DMS153 treated with DMSO at 0.1 percent for 48 hours (cell line): ENCODE measurements at regions not wholly inside any gene's neighbourhood (a gene's known extent, or its start where the extent isn't known, plus 50 kb on each side); places are given as distances from the start of the nearest gene placed in this dataset.
"Not testable (repeated sequence)": the region's sequence is repeated elsewhere in the genome, so short reads cannot be mapped to it uniquely, and the experiment has no call there.

Experiments
- DNase-seq: peaks from one replicate; lab custom pipeline; 2025; ENCODE audit not compliant: unreplicated experiment; lab: John Stamatoyannopoulos, UW

DNA sequence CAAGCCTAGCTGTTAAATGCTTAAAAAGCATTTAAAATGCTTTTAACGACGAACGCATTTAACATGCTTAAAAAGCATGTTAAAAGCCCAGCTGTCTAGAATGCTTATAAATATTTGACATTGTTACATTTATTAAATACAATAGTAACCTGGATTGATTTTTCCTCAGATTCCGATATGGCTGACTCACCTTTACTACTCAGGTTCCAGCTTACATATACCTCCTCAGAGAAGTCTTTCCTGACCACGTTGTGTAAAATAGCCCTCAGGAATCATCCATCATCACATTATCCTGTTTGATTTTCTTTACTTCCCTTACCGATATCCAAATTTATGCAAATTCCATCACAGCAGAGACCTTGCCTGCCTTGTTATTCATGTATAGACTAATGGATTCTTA, 51.4 kb downstream of the SLC41A2 start:
- no peak for DNase-seq

DNA sequence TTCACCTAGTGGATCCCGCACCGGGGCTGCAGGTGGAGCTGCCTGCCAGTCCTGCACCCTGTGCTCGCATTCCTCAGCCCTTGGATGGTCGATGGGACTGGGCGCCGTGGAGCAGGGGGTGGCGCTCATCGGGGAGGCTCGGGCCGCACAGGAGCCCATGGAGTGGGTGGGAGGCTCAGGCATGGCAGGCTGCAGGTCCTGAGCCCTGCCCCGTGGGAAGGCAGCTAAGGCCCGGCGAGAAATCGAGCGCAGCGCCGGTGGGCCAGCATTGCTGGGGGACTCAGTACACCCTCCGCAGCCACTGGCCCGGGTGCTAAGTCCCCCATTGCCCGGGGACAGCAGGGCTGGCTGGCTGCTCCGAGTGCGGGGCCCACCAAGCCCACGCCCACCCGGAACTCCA, 52.6 kb downstream of the SLC41A2 start:
- not testable (repeated sequence) for DNase-seq

DNA sequence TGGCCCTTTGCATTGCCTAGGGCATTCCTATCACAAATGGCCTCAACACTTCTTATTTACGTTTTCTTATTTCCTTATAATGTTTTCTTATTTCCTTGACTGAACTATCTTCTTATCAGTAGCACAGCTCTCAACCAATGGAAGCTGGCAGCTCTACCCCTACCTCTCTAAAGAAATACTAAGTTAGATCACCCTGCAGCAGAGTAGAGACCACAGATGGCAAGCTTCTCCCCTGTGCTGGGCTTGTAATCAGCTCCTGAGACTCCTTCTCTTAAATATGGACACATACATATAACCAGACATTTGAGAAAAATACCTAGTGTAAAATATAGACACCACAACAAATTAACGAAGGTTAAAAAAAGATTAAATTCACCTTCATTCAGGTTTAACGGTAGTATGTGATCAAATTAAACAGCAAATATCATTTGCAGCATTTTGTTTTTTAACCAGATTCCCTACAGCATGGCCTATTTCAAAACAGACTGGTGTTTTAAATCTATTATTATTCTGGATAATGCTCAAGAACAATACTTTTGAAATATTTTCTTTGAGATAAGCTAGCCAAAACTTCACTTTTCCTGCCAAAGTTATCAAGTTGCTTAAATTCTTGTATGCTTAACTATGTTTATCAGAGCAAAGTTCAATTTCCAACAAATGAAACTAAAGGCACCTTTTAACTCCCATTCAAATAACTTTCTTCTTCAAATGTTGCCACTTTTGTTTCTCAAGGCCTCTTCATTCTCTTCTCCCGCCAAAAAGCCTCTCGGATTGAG, 54.3 kb downstream of the SLC41A2 start:
- no peak for DNase-seq

DNA sequence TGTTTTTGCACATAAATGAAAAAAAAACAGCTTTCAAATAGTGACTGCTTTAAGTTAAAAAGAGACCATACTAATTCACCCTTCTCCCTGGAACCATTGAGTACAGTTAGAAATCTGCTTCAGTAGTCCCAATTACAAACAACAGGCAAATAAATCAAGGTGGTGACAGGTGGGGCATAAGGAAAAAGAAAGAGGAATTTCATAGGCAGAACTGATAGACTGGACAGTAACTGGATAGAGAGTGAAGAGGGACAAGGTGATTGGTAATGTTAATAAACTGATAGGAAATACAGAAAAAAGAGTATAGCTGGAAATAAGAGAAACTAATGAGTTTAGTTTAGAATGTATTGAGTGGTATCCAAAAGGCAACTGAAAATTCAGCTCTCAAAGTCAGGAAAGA, 56.0 kb downstream of the SLC41A2 start:
- DNase-seq, result no peak

DNA sequence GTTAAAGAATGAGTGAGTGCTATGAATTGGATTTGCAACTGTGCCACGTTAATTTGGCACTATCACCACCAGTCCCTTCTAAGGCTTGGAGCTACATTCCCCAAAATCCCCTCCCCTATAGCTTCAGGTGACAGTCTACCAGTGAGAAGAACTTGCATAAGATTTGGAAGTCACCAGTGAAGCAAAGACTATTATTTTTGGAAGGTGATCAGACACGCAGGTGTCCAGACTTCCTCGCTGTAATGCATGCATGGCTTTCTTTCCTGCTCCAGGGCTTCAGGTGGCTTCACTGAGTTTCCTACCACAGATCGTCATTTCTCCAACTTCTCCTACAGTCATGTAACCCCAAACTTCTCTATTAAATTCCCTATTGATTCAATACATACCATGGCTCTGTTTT, 61.4 kb downstream of the SLC41A2 start:
- no peak for DNase-seq

DNA sequence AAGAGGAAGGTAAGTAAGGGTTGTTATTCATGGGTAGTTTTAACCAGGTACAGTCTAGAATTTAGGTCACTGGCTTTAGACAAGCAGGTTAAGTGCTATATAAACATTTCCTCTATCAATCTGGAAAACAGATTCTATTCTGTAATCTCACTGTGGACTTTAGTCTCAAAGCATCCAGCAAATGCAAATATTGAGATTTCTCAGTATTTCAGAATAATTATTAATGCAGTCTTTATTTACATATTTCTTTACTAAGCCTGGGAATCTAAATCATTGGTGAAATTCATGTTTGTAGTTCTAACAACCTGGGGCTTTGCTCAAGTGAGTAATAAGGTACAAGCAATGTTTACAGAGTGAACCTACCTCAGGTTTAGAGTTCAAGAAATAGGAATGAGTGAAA, 61.9 kb downstream of the SLC41A2 start:
- DNase-seq, result peak; percentile 4

DNA sequence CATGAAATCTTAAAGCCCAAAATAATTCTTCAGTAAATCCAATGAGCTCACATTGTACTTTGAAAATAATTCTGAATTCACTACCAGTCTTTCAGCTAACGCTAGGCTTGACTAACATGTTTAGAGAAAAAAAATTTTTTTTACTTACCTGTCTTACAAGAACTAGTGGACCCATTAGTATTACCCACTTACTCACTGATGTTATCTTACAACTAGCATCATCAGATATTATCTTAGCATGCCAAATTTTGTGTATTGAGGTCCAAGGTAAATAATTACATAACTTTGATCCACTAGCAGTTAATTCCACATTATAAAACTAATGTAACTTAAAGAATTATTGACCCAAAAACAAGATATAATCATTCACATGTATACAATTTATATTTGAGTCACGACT, 62.7 kb downstream of the SLC41A2 start:
- no peak for DNase-seq

DNA sequence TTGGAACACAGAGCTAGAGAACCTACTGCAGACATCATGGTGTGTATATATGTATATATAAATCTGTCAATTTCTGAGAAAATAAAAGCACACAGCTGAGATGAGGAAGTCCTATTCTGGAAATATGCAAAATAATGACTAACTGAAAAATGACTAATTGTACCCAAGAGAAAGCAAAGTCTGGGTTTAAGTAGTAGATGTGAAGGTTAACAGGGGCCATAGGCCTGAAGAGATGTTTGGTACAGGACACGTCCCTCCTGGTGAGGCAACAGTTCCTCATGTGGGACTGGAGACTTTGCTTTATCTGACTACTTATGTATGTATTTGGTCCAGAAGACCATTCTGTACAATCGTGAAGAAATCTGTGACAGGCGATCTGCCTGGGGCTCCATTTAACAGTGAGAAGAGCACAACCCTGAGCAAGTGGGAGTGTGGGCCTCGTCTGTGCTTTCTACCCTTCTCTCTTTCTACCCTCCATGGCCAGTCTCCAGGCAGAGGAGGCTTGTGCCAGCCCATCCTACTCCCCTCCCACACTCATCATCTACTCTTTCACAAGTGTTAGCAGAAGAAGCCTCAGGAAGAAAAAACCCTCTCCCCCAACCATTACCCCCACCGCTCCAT, 67.5 kb downstream of the SLC41A2 start:
- DNase-seq, result no peak

DNA sequence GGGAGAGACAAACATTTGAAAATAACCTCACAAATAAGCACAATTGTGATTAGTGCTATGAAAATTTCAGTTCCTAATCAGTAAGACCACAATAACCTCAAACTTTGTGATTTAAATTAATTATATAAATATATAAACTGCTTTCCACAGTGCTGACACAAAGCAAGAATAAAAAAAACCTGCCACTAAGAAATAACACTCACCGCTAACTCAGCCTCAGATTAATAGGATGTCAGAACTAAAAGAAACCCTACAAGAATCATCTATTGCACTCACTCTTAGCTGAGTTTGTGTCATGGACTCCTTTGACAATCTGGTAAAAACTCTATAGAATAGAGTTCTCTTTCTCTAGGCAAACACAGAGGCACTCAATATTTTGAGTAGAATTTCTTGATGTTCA, 68.4 kb downstream of the SLC41A2 start:
- no peak for DNase-seq

DNA sequence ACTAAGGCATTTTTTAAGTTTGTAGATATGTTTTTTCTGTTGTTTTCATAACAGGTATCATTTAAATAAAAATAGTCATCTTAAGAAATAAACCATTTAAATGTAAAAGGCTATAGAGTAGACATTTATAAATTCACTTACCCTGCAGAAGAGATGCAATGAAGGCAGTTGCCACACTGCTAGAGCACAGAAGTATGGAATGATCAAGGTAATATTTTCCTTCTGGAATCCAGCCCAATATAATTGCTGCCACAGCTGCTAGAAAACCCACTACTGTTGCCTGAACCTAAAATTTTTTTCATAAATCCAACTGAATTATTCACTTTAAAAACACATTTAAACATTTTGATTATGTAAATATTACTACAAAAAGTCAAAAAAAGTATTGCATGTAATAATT, 69.2 kb downstream of the SLC41A2 start:
- DNase-seq, result no peak

DNA sequence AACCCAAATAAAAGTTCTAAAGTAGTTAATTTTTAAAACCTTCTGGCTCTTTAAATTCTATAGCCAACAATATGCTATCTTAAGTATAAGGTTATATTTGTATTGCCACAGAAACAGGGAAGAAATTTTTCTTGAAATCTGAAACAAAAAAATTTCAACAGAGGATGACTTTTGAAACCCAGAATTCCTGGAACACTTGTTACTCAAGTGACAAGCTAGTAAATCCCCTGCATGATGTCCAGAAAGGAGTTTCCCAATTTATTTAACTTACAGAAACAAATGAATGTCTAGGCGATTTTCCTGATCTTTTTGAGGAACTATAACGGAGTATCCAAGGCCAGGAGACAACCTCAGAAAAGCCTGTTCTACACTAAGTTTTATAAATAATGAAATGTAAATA, 69.6 kb downstream of the SLC41A2 start:
- no peak for DNase-seq

DNA sequence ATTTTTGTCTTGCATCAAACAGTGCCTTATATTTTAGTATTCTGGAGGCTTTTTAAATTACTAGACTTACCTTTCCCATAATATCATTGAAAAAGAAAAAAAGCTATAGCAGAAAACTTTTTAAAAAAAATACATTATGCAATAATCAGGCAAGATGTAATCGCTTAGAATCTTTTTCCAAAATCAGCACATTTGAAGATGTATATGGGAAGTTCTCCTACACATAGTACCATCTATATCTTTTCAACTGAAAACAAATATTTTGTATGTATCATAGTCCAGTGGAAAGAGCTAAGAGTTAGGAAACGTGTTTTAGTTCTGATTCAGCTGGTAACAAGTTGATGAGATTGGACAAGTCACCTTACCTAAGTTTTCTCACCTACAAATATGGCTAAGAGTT, 70.6 kb downstream of the SLC41A2 start:
- no peak for DNase-seq

DNA sequence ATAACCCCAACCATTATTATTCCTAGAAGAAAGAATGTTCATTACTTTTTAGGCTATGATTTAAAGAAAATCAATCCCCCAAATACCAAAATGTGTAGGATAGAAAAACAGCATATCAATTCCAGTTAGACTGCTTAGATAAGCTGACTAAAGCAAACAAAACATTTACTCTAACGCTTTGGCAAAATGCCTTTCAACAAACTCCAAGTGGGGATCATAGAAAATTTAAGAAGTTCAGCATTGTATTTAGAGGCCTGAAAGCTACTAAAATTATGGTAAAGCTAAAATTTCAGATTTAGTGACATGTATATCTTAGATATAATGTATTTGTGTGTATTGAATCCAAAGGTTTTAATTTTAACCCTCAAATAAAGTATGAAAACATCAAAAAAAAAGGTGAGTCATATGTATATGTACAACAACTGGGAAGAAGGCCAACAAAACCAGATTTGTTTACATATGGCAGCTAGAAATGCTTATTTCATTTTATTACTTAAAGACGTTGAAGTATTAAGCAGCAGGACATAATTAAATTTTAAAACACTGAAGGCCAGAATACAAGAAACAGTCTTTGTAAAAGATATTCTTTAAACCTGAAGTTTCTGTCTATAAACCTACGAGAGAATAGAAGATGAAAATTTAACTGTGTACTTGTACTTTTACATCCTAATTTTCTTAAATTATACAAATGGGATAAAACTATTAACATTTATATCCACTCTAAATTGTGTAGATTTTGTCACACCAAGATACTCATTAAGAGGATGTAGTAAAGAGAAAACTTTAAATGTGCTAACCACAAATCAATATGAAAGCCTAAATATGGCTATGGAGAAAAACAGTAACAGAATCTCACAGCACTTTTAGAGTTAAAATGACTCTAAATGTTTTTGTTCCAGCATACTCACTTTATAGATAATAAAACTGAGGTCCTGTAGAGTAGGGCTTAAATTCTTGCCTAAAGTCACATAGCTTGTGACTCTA, 71.4 kb downstream of the SLC41A2 start:
- DNase-seq, result no peak

DNA sequence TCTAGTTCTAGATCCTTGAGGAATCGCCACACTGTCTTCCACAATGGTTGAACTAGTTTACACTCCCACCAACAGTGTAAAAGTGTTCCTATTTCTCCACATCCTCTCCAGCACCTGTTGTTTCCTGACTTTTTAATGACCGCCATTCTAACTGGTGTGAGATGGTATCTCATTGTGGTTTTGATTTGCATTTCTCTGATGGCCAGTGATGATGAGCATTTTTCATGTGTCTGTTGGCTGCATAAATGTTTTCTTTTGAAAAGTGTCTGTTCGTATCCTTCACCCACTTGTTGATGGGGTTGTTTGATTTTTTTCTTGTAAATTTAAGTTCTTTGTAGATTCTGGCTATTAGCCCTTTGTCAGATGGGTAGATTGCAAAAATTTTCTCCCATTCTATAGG, 79.2 kb downstream of the SLC41A2 start:
- DNase-seq, result not testable (repeated sequence)

DNA sequence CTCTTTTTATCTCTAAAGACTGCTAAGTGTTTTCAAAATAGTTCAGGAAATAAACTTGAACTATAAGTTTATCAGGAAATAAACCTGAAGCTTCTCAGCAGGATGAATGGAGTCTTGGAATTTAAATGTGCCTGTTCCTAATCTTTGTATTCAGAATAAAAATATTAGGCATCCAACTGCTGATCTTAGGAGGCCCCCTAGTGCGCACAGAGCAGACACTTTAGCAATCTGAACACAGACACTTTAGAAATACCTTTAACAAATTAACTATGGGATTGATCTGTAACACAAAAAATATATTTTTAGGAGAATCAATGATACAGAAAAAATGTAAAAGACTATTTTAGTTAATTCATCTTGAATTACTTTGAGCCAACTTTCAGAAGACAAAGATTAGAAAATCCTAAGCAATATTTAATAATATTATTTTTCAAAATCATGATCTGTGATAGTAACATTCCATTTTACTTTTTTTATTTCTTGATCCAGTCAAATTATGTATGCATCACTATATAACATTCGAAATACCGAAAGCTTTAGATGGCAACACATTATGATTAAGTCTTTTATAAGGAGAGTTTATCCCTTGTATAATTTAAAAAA, 80.9 kb downstream of the SLC41A2 start:
- DNase-seq, result peak; percentile 55

DNA sequence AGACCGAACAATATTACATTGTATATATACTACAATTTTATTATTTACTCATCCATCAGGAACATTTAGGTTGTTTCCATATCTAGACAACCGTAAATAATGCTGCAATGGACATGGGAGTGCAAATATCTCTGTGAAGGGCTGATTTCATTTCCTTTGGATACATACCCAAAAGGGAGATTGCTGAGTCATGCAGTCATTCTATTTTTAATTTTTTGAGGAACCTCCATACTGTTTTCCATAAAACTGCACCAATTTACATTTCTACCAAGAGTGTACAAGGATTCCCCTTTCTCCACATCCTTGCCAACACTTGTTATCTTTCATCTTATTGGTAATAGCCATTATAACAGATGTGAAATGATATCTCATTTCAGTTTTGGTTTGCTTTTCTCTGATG, 84.7 kb downstream of the SLC41A2 start:
- no peak for DNase-seq

DNA sequence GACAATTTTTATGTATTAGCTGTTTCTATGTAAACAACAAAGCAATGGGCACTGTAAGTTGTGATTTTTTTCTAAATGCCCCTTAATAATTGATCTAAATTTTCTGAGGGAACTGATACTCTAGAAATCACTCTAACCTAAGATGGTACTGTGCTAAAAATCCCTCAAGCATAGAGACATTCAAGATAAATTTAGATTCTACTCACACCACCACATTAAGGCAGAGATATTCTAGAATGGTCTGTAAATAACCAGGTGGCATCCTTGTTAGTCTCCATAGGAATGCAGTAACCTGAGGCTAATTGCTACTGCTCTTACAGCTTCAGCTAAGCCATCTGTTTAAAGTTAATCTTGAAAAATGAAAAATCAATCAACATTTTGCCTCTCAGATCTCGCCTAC, 87.3 kb downstream of the SLC41A2 start:
- DNase-seq, result no peak

DNA sequence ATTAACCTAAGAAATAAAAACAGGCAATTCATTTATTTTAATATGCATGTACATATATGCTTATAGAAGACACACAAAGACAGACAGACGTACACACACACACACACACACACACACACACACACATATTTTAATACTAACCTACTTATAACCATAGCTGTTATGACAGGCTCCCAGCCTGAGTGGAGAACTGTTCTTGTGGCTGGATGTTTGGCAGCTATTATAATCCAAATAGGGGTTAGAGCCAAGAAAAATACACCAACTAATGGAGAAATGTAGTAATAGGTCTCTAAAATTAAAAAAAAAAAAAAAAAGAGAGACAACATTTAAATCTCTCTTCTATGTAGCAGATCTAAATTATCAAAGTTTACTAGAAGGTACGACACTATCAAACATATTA, 91.8 kb downstream of the SLC41A2 start:
- DNase-seq, result no peak

DNA sequence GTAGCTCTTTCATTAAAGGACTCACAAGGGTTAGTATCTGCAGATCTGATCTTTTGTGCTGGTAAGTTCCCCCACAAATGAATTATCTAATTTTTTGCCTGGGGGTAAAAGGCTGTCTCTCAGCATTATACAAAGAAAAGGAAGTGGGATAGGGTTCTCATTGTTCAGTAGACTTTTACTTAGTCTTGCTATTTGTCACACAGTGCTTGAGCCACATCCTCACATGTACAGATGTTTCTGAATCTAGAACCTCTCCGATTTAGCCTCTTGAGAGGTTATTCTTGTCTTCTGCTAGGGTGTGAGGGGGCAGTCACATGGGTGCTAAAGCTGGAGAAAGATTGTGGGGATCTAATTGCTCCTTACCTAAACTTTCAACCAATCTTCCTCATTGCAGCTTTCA, 93.0 kb downstream of the SLC41A2 start:
- DNase-seq, result no peak

DNA sequence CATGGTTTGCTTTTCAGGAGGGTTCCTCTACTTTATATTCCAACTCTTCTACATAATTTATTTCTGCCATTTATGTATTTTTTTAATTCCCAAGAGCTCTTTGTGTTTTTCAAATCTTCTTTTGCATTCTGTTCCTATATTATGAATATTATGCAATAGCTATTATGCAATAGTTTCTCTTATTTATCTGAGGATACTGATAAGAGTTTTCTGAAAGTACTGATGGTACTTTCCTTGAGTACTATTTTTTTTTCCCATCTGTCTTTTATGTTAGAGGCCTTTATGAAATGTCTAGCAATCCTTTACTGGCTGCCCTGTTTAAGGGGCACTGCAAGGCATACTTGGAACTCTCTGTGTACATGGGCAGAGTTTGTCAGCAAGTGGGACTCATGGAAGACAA, 93.4 kb downstream of the SLC41A2 start:
- no peak for DNase-seq

DNA sequence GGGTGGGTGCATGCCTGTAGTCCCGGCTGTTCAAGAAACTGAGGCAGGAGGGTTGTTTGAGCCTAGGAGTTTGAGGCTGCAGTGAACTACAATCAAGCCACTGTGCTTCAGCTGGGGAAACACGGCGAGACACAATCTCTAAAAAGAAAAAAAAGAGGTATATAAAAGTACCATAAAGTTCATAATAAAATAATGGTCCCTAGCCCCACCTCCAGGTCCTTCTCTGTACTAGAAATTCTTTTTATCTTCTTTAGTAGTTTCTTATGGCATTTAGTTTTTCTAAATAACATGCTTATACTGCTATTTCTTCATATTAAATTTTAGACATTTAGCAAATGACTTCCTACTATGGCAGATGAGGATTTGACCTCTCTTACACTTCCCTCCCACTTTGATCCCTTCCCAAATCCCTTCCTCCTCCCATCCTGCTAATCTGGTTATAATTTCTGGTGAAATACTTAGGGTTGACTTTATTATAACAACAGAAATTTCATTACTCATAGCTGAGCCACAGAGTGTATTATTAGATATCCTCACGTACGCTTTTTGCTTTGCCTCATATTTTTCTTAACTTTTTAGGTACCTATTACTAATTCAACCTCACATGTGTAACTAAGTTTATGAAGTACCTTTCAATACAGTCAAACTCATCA, 94.7 kb downstream of the SLC41A2 start:
- DNase-seq, result no peak
